ENCODE measurements at regions not wholly inside any gene's neighbourhood (a gene's known extent, or its start where the extent isn't known, plus 50 kb on each side); places are given as distances from the start of the nearest gene placed in this dataset.

GRCh38 chr4:137468836-137469235 is 63.5 kb downstream of the PCDH18 start:
- no peak for TF ChIP-seq CTCF (conservative IDR thresholded peaks at IDR 0.05; ENCODE audit: low read depth, low read length)
- H3K4me3 ChIP-seq (ENCODE audit: low read length) = no peak overlapping the region
- no peak for DNase-seq (ENCODE audit: low read depth)

- TF ChIP-seq CTCF (conservative IDR thresholded peaks at IDR 0.05; ENCODE audit: low read depth, low read length) = no peak
- no peak for DNase-seq (ENCODE audit: low read depth)
- H3K4me3 ChIP-seq (ENCODE audit: low read length) = no peak overlapping the region
Observed at GRCh38 chr4:137467537-137467936, 64.8 kb downstream of the PCDH18 start.

- TF ChIP-seq CTCF (conservative IDR thresholded peaks at IDR 0.05; ENCODE audit: low read depth, low read length) = no peak
- no peak overlapping the region for H3K4me3 ChIP-seq (ENCODE audit: low read length)
- DNase-seq (ENCODE audit: low read depth) = no peak
Observed at GRCh38 chr4:137463377-137464003, 68.8 kb downstream of the PCDH18 start.

- no peak for TF ChIP-seq CTCF (conservative IDR thresholded peaks at IDR 0.05; ENCODE audit: low read depth, low read length)
- no peak overlapping the region for H3K4me3 ChIP-seq (ENCODE audit: low read length)
- no peak for DNase-seq (ENCODE audit: low read depth)
Observed at GRCh38 chr4:137455647-137456321, 76.5 kb downstream of the PCDH18 start.

- no peak overlapping the region for H3K4me3 ChIP-seq (ENCODE audit: low read length)
- no peak for DNase-seq (ENCODE audit: low read depth)
- no peak for TF ChIP-seq CTCF (conservative IDR thresholded peaks at IDR 0.05; ENCODE audit: low read depth, low read length)
Observed at GRCh38 chr4:137454767-137455166, 77.5 kb downstream of the PCDH18 start.

- no peak for DNase-seq (ENCODE audit: low read depth)
- no peak for TF ChIP-seq CTCF (conservative IDR thresholded peaks at IDR 0.05; ENCODE audit: low read depth, low read length)
- H3K4me3 ChIP-seq (ENCODE audit: low read length) = no peak overlapping the region
Observed at GRCh38 chr4:137452799-137453198, 79.5 kb downstream of the PCDH18 start.
